IMR-90 (cell line): ENCODE measurements at regions not wholly inside any gene's neighbourhood (a gene's known extent, or its start where the extent isn't known, plus 50 kb on each side); places are given as distances from the start of the nearest gene placed in this dataset.

Experiments used
- ATAC-seq: fragments of 200-7000 bp; cut with Tn5 transposase; 2 replicates; pipeline ENCODE4 v1.9.1; 2020; ENCODE audit warnings: low read depth, mild to moderate bottlenecking, moderate library complexity
- BruUV-seq: library from RNA; stranded (reverse); fragments of 400-500 nt; replicated peaks from 2 replicates; lab custom pipeline; 2021; lab: Mats Ljungman, UMichigan
- CTCF ChIA-PET: fragments of 300-600 bp; formaldehyde crosslinking; extraction: SDS; loops from one replicate; lab custom pipeline; 2021; ENCODE audit warnings: antibody characterized with exemption; lab: Yijun Ruan, JAX
- POLR2A ChIA-PET: fragments of 300-600 bp; sonication (Branson Sonifier 250); formaldehyde crosslinking; loops from one replicate; lab custom pipeline; 2022; ENCODE audit warnings: antibody characterized with exemption; ENCODE audit not compliant: unreplicated experiment; lab: Charles Lee
- DNase-seq: peaks from one replicate; pipeline ENCODE4 v3.0.0; 2013
- H2AFZ ChIP-seq: replicated peaks from 2 replicates; pipeline ENCODE3; 2013; ENCODE audit warnings: low read length, mild to moderate bottlenecking; ENCODE audit not compliant: poor library complexity
- H2AK5ac ChIP-seq: 2 replicates; pipeline ENCODE4 v1.6.1; 2013; ENCODE audit warnings: low read depth, low read length, inconsistent platforms
- H2AK9ac ChIP-seq: replicated peaks from 2 replicates; pipeline ENCODE3; 2013; ENCODE audit warnings: mild to moderate bottlenecking, low read depth, low read length, moderate library complexity; ENCODE audit not compliant: poor library complexity
- H2BK120ac ChIP-seq: 2 replicates; pipeline ENCODE4 v1.6.1; 2013; ENCODE audit warnings: low read depth, low read length, inconsistent platforms
- H2BK15ac ChIP-seq: 3 replicates; pipeline ENCODE4 v1.6.1; 2013; ENCODE audit warnings: low read depth, low read length, inconsistent platforms
- H2BK20ac ChIP-seq: 2 replicates; pipeline ENCODE4 v1.6.1; 2013; ENCODE audit warnings: low read depth, mild to moderate bottlenecking, inconsistent platforms, low read length, moderate library complexity
- H2BK5ac ChIP-seq: 2 replicates; pipeline ENCODE4 v1.6.1; 2013; ENCODE audit warnings: mild to moderate bottlenecking, low read depth, low read length, inconsistent platforms; ENCODE audit not compliant: poor library complexity, severe bottlenecking
- H3K14ac ChIP-seq: replicated peaks from 2 replicates; pipeline ENCODE4 v1.6.1; 2013; ENCODE audit warnings: low read depth, low read length, inconsistent platforms
- H3K18ac ChIP-seq: 2 replicates; pipeline ENCODE4 v1.6.1; 2013; ENCODE audit warnings: low read depth, low read length, control low read depth
- H3K23ac ChIP-seq: 2 replicates; pipeline ENCODE4 v1.6.1; 2013; ENCODE audit warnings: low read depth, low read length, inconsistent platforms
- H3K27ac ChIP-seq: 2 replicates; pipeline ENCODE4 v1.5.1; 2013; ENCODE audit warnings: mild to moderate bottlenecking, control low read depth, low read length; ENCODE audit not compliant: insufficient read depth
- H3K27me3 ChIP-seq: 2 replicates; pipeline ENCODE4 v1.6.1; 2013; ENCODE audit warnings: low read length; ENCODE audit not compliant: control insufficient read depth, insufficient read depth
- H3K36me3 ChIP-seq: 2 replicates; pipeline ENCODE4 v1.6.1; 2013; ENCODE audit warnings: low read length, mixed read lengths; ENCODE audit not compliant: control insufficient read depth, insufficient read depth
- H3K4ac ChIP-seq: 2 replicates; pipeline ENCODE4 v1.6.1; 2013; ENCODE audit warnings: low read depth, low read length, inconsistent platforms
- H3K4me1 ChIP-seq: 2 replicates; pipeline ENCODE4 v1.6.1; 2013; ENCODE audit warnings: low read length, mixed read lengths; ENCODE audit not compliant: control insufficient read depth, insufficient read depth
- H3K4me2 ChIP-seq: 2 replicates; pipeline ENCODE4 v1.6.1; 2013; ENCODE audit warnings: low read depth, mild to moderate bottlenecking, control low read depth, low read length, moderate library complexity
- H3K4me3 ChIP-seq: 2 replicates; pipeline ENCODE4 v1.5.1; 2013; ENCODE audit warnings: low read depth, mild to moderate bottlenecking, control low read depth, low read length, moderate library complexity; ENCODE audit not compliant: insufficient read depth
- H3K56ac ChIP-seq: 2 replicates; pipeline ENCODE4 v1.6.1; 2013; ENCODE audit warnings: low read length, inconsistent platforms; ENCODE audit not compliant: insufficient read depth; ENCODE audit errors: extremely low read depth
- H3K79me1 ChIP-seq, 2 experiments: 2 replicates each; pipeline ENCODE4 v1.6.1; 2013; ENCODE audit warnings: low read length in 2 of 2, inconsistent platforms in 1 of 2, low read depth in 1 of 2
- H3K9ac ChIP-seq: 2 replicates; pipeline ENCODE4 v1.6.1; 2013; ENCODE audit warnings: low read depth, low read length, control low read depth
- H3K9me1 ChIP-seq: 2 replicates; pipeline ENCODE4 v1.6.1; 2013; ENCODE audit warnings: low read length, inconsistent platforms; ENCODE audit not compliant: insufficient read depth
- H3K9me3 ChIP-seq: 2 replicates; pipeline ENCODE4 v1.6.1; 2013; ENCODE audit warnings: low read length; ENCODE audit not compliant: control insufficient read depth, insufficient read depth
- H4K20me1 ChIP-seq: 2 replicates; pipeline ENCODE4 v1.6.1; 2013; ENCODE audit warnings: low read length, inconsistent platforms; ENCODE audit not compliant: insufficient read depth
- H4K5ac ChIP-seq: 2 replicates; pipeline ENCODE4 v1.6.1; 2013; ENCODE audit warnings: mild to moderate bottlenecking, low read depth, low read length, control low read depth
- H4K8ac ChIP-seq, 2 experiments: 2 replicates each; pipeline ENCODE4 v1.6.1; 2013; ENCODE audit warnings: low read depth in 2 of 2, low read length in 2 of 2, control low read depth in 1 of 2, inconsistent platforms in 1 of 2
- H4K91ac ChIP-seq: 2 replicates; pipeline ENCODE4 v1.6.1; 2013; ENCODE audit warnings: low read depth, low read length, inconsistent platforms; ENCODE audit not compliant: insufficient read depth
- BHLHE40 ChIP-seq: fragments of 150-350 bp; IDR thresholded peaks from 2 replicates; pipeline ENCODE4 v1.6.1; 2016; ENCODE audit warnings: mild to moderate bottlenecking, low read depth, low read length
- CEBPB ChIP-seq: IDR thresholded peaks from 2 replicates; pipeline ENCODE4 v1.6.1; 2012; ENCODE audit warnings: low read depth, low read length, improper control_type of control experiment
- CHD1 ChIP-seq: IDR thresholded peaks from 2 replicates; pipeline ENCODE4 v1.6.1; 2012; ENCODE audit warnings: low read depth, low read length, improper control_type of control experiment
- CTCF ChIP-seq: conservative IDR thresholded peaks from 2 replicates; pipeline ENCODE4 v1.5.1; 2012; ENCODE audit warnings: mild to moderate bottlenecking, low read depth, low read length, improper control_type of control experiment
- ELK1 ChIP-seq: fragments of 150-350 bp; IDR thresholded peaks from 2 replicates; pipeline ENCODE4 v1.6.1; 2016; ENCODE audit warnings: low read depth, mild to moderate bottlenecking, low read length, moderate library complexity, borderline replicate concordance
- MAFK ChIP-seq: IDR thresholded peaks from 2 replicates; pipeline ENCODE4 v1.6.1; 2012; ENCODE audit warnings: low read depth, low read length, improper control_type of control experiment
- MAZ ChIP-seq: IDR thresholded peaks from 2 replicates; pipeline ENCODE4 v1.6.1; 2012; ENCODE audit warnings: low read depth, mild to moderate bottlenecking, low read length, improper control_type of control experiment, moderate library complexity, borderline replicate concordance
- MXI1 ChIP-seq: IDR thresholded peaks from 2 replicates; pipeline ENCODE4 v1.6.1; 2012; ENCODE audit warnings: low read depth, mild to moderate bottlenecking, low read length, moderate library complexity, borderline replicate concordance
- NFE2L2 ChIP-seq: fragments of 150-350 bp; IDR thresholded peaks from 2 replicates; pipeline ENCODE4 v1.6.1; 2016; ENCODE audit warnings: low read depth, mild to moderate bottlenecking, low read length
- POLR2A ChIP-seq: IDR thresholded peaks from 2 replicates; pipeline ENCODE4 v1.6.1; 2012; ENCODE audit warnings: mild to moderate bottlenecking, low read depth, low read length
- RAD21 ChIP-seq: IDR thresholded peaks from 2 replicates; pipeline ENCODE4 v1.6.1; 2012; ENCODE audit warnings: low read length, improper control_type of control experiment
- RFX5 ChIP-seq: IDR thresholded peaks from 2 replicates; pipeline ENCODE4 v1.8.0; 2012; ENCODE audit warnings: low read depth, mild to moderate bottlenecking, low read length, moderate library complexity
- SMC3 ChIP-seq: fragments of 150-350 bp; IDR thresholded peaks from 2 replicates; pipeline ENCODE4 v1.6.1; 2016; ENCODE audit warnings: low read depth, mild to moderate bottlenecking, antibody characterized with exemption, low read length, moderate library complexity
- USF2 ChIP-seq: fragments of 150-350 bp; IDR thresholded peaks from 2 replicates; pipeline ENCODE4 v1.6.1; 2017; ENCODE audit warnings: mild to moderate bottlenecking, antibody characterized with exemption, low read length, low read depth
- WGBS, 2 experiments: methylation state at CpG; one replicate each; pipeline versions ENCODE4 v1.1.5 to v1.1.7; 2013; ENCODE audit warnings: missing lambda C conversion rate in 2 of 2; ENCODE audit not compliant: insufficient read length in 1 of 2; ENCODE audit errors: extremely low coverage in 2 of 2; 5-methylcytosine and 5-hydroxymethylcytosine counted together
- dilution Hi-C: fragments of 300-500 bp; cut with HindIII; formaldehyde crosslinking; loops from one replicate; pipeline ENCODE4 v1.14.3; 2018; ENCODE audit warnings: low sequenced_read_pairs; ENCODE audit not compliant: unreplicated experiment
- in situ Hi-C: fragments of 300-500 bp; cut with MboI; formaldehyde crosslinking; loops from 3 replicates; pipeline ENCODE4 v1.14.3; 2019; ENCODE audit warnings: low sequenced_read_pairs, inconsistent platforms, mixed read lengths
- intact Hi-C: fragments of 100-400 bp; cut with micrococcal nuclease; formaldehyde crosslinking; loops from 2 replicates; pipeline ENCODE4 v1.10.0; 2022

- no CpG with 5 or more reads among the region's 2 CpGs for WGBS, 2 experiments
- intact Hi-C loops (no loop called here), in situ Hi-C loops (no loop called here), dilution Hi-C loops (no loop called here)
- no peak overlapping the region for H4K91ac ChIP-seq
- BruUV-seq, result no TSS peak
- no peak overlapping the region for H4K8ac ChIP-seq
- no peak overlapping the region for H3K4ac ChIP-seq
- no peak overlapping the region for H2AFZ ChIP-seq
- no peak overlapping the region for H2BK20ac ChIP-seq
- H3K4me2 ChIP-seq, result no peak overlapping the region
- no peak overlapping the region for H3K14ac ChIP-seq
- no peaks in the 10 kb centered on the region for H3K4me1 ChIP-seq
- H2AK9ac ChIP-seq, result no peak overlapping the region
- no peak overlapping the region for H2BK5ac ChIP-seq
- DNase-seq (no peak), ATAC-seq (no peak)
- no peak overlapping the region for H4K5ac ChIP-seq
- no peak overlapping the region for H3K56ac ChIP-seq
- no peaks in the 10 kb centered on the region for H3K79me1 ChIP-seq
- no peaks in the 10 kb centered on the region for H4K20me1 ChIP-seq
- H3K9ac ChIP-seq, result no peak overlapping the region
- POLR2A ChIA-PET, result no interaction called here
- no peak for TF ChIP-seq SMC3
- no peak for TF ChIP-seq POLR2A
- TF ChIP-seq NFE2L2, result no peak
- TF ChIP-seq BHLHE40, result no peak
- no peak for TF ChIP-seq RAD21
- no peak for TF ChIP-seq CTCF
- TF ChIP-seq MAZ, result no peak
- no peak for TF ChIP-seq MAFK
- TF ChIP-seq MXI1, result no peak
- TF ChIP-seq USF2, result no peak
- TF ChIP-seq CEBPB, result no peak
- no peak for TF ChIP-seq CHD1
- no peak for TF ChIP-seq ELK1
- no peak for TF ChIP-seq RFX5
- H3K27me3 ChIP-seq, result no peaks in the 10 kb centered on the region
- H2BK15ac ChIP-seq, result no peak overlapping the region
- H3K9me1 ChIP-seq, result no peaks in the 10 kb centered on the region
- H2BK120ac ChIP-seq, result no peak overlapping the region
- no peaks in the 10 kb centered on the region for H3K9me3 ChIP-seq
- no peaks in the 10 kb centered on the region for H3K36me3 ChIP-seq
- H3K18ac ChIP-seq, result no peak overlapping the region
- no peak overlapping the region for H3K23ac ChIP-seq
- H3K27ac ChIP-seq, result no peak overlapping the region
- H2AK5ac ChIP-seq, result no peak overlapping the region
- CTCF ChIA-PET, result interaction anchor here (1.0 kb wide), 1 partner anchor 9 kb away, joined by 3 read pairs; no protein-coding TSS in a partner anchor
- H3K4me3 ChIP-seq, result no peak overlapping the region
Measured at GRCh38 chr14:38129192-38129591, 78.5 kb upstream of the SSTR1 start.
